MM.1S (cell line): ENCODE measurements at regions not wholly inside any gene's neighbourhood (a gene's known extent, or its start where the extent isn't known, plus 50 kb on each side); places are given as distances from the start of the nearest gene placed in this dataset.

ENCODE experiments used
- DNase-seq: peaks from one replicate; pipeline ENCODE4 v3.0.0-alpha.2; 2015
- H2AFZ ChIP-seq: fragments of 300-600 bp; sonication (generic); 2 replicates; pipeline ENCODE4 v1.6.0; 2016; ENCODE audit warnings: antibody characterized with exemption, low read length
- H3F3A ChIP-seq: fragments of 300-600 bp; sonication (generic); 2 replicates; pipeline ENCODE4 v1.6.1; 2016; ENCODE audit warnings: mild to moderate bottlenecking, antibody characterized with exemption, low read length, moderate library complexity, mixed read lengths; ENCODE audit not compliant: insufficient read depth
- H3K27ac ChIP-seq: fragments of 300-600 bp; sonication (generic); 2 replicates; pipeline ENCODE4 v1.5.1; 2016; ENCODE audit warnings: mild to moderate bottlenecking, low read length
- H3K27me3 ChIP-seq: fragments of 300-600 bp; sonication (generic); replicated peaks from 2 replicates; pipeline ENCODE4 v1.6.0; 2016; ENCODE audit warnings: low read length; ENCODE audit not compliant: insufficient read depth
- H3K36me3 ChIP-seq: fragments of 300-600 bp; sonication (generic); replicated peaks from 2 replicates; pipeline ENCODE4 v1.6.1; 2016; ENCODE audit warnings: mild to moderate bottlenecking, low read length, mixed read lengths; ENCODE audit not compliant: insufficient read depth
- H3K4me1 ChIP-seq: fragments of 300-600 bp; sonication (generic); 2 replicates; pipeline ENCODE4 v1.6.1; 2016; ENCODE audit warnings: low read length, mixed read lengths
- H3K4me2 ChIP-seq: fragments of 300-600 bp; sonication (generic); 2 replicates; pipeline ENCODE4 v1.6.0; 2016; ENCODE audit warnings: low read depth, low read length
- H3K4me3 ChIP-seq: fragments of 300-600 bp; sonication (generic); 2 replicates; pipeline ENCODE4 v1.5.1; 2016; ENCODE audit warnings: low read length, mixed read lengths
- H3K79me2 ChIP-seq: fragments of 300-600 bp; sonication (generic); 2 replicates; pipeline ENCODE4 v1.6.1; 2016; ENCODE audit warnings: mixed run types, low read length, mixed read lengths
- H3K9ac ChIP-seq: fragments of 300-600 bp; sonication (generic); 2 replicates; pipeline ENCODE4 v1.6.1; 2016; ENCODE audit warnings: low read length, mixed read lengths
- H3K9me2 ChIP-seq: fragments of 300-600 bp; sonication (generic); replicated peaks from 2 replicates; pipeline ENCODE4 v1.6.1; 2016; ENCODE audit warnings: mild to moderate bottlenecking, low read length, mixed read lengths; ENCODE audit not compliant: insufficient read depth
- H3K9me3 ChIP-seq: fragments of 300-600 bp; sonication (generic); replicated peaks from 2 replicates; pipeline ENCODE4 v1.6.1; 2016; ENCODE audit warnings: mild to moderate bottlenecking, low read length, mixed read lengths; ENCODE audit not compliant: insufficient read depth
- H4K20me1 ChIP-seq: fragments of 300-600 bp; sonication (generic); 2 replicates; pipeline ENCODE4 v1.6.1; 2016; ENCODE audit warnings: mild to moderate bottlenecking, low read length, moderate library complexity, mixed read lengths; ENCODE audit not compliant: insufficient read depth
- CTCF ChIP-seq: fragments of 300-600 bp; sonication (generic); IDR thresholded peaks from 2 replicates; pipeline ENCODE4 v1.5.1; 2016; ENCODE audit warnings: antibody characterized with exemption, low read length, mixed read lengths
- EZH2 ChIP-seq: fragments of 300-600 bp; sonication (generic); optimal IDR thresholded peaks from 2 replicates; pipeline ENCODE3; 2017; ENCODE audit warnings: low read depth, mild to moderate bottlenecking, antibody characterized with exemption, low read length, mixed read lengths
- EZH2phosphoT487 ChIP-seq: fragments of 300-600 bp; sonication (generic); IDR thresholded peaks from 2 replicates; pipeline ENCODE4 v1.6.1; 2018; ENCODE audit warnings: antibody characterized with exemption, low read length

GRCh38 chr14:39781466-39781865, 349.2 kb upstream of the FBXO33 start:
- no peaks in the 10 kb centered on the region for H3K9me3 ChIP-seq
- no peak overlapping the region for H3K27ac ChIP-seq
- TF ChIP-seq EZH2phosphoT487 (no peak), EZH2 (no peak), CTCF (no peak)
- H3K9me2 ChIP-seq, result no peaks in the 10 kb centered on the region
- H2AFZ ChIP-seq, result no peak overlapping the region
- H3K4me3 ChIP-seq, result no peak overlapping the region
- no peaks in the 10 kb centered on the region for H3F3A ChIP-seq
- no peak for DNase-seq
- no peaks in the 10 kb centered on the region for H4K20me1 ChIP-seq
- H3K4me1 ChIP-seq, result no peaks in the 10 kb centered on the region
- no peaks in the 10 kb centered on the region for H3K79me2 ChIP-seq
- H3K27me3 ChIP-seq, result no peaks in the 10 kb centered on the region
- no peaks in the 10 kb centered on the region for H3K36me3 ChIP-seq
- no peak overlapping the region for H3K4me2 ChIP-seq
- H3K9ac ChIP-seq, result no peak overlapping the region

GRCh38 chr14:39773387-39774126, 341.3 kb upstream of the FBXO33 start:
- H2AFZ ChIP-seq, result no peak overlapping the region
- H3K4me2 ChIP-seq, result no peak overlapping the region
- H3K36me3 ChIP-seq, result no peaks in the 10 kb centered on the region
- H3K4me1 ChIP-seq, result no peaks in the 10 kb centered on the region
- H3K4me3 ChIP-seq, result no peak overlapping the region
- H3K27ac ChIP-seq, result no peak overlapping the region
- no peaks in the 10 kb centered on the region for H3F3A ChIP-seq
- TF ChIP-seq EZH2 (no peak), EZH2phosphoT487 (no peak), CTCF (no peak)
- no peak for DNase-seq
- H4K20me1 ChIP-seq, result no peaks in the 10 kb centered on the region
- no peaks in the 10 kb centered on the region for H3K9me3 ChIP-seq
- H3K79me2 ChIP-seq, result no peaks in the 10 kb centered on the region
- H3K27me3 ChIP-seq, result no peaks in the 10 kb centered on the region
- H3K9ac ChIP-seq, result no peak overlapping the region
- no peaks in the 10 kb centered on the region for H3K9me2 ChIP-seq

GRCh38 chr14:39772627-39773026, 340.4 kb upstream of the FBXO33 start:
- H3K27ac ChIP-seq, result no peak overlapping the region
- H3K9me3 ChIP-seq, result no peaks in the 10 kb centered on the region
- H3K4me3 ChIP-seq, result no peak overlapping the region
- TF ChIP-seq CTCF (no peak), EZH2 (no peak), EZH2phosphoT487 (no peak)
- H3K9ac ChIP-seq, result no peak overlapping the region
- H3K4me1 ChIP-seq, result no peaks in the 10 kb centered on the region
- H3K36me3 ChIP-seq, result no peaks in the 10 kb centered on the region
- H3F3A ChIP-seq, result no peaks in the 10 kb centered on the region
- H4K20me1 ChIP-seq, result no peaks in the 10 kb centered on the region
- H2AFZ ChIP-seq, result no peak overlapping the region
- H3K9me2 ChIP-seq, result no peaks in the 10 kb centered on the region
- no peak overlapping the region for H3K4me2 ChIP-seq
- H3K27me3 ChIP-seq, result no peaks in the 10 kb centered on the region
- no peak for DNase-seq
- no peaks in the 10 kb centered on the region for H3K79me2 ChIP-seq
